ENCODE measurements at regions not wholly inside any gene's neighbourhood (a gene's known extent, or its start where the extent isn't known, plus 50 kb on each side); places are given as distances from the start of the nearest gene placed in this dataset.
A peak's percentile ranks its signal among the peaks of the same experiment; 100 is the strongest.

- no peak for DNase-seq
Measured at GRCh38 chr3:70554170-70554569, 241.7 kb upstream of the MDFIC2 start.

DNA sequence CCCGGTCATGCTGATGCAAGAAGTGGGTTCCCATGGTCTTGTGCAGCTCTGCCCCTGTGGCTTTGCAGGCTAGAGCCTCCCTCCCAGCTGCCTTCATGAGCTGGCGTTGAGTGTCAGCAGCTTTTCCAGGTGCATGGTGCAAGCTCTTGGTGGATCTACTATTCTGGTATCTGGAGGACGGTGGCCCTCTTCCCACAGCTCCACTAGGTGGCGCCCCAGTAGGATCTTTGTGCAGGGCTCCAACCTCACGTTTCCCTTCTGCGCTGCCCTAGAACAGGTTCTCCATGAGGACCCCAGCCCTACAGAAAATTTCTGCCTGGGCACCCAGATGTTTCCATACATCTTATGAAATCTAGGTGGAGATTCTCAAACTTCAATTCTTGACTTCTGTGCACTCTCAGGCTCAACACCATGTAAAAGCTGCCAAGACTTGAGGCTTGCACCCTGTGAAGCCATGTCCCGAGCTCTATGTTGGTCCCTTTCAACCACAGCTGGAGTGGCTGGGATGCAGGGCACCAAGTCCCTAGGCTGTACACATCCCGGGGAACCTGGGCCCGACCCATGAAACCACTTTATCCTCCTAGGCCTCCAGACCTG is 238.4 kb upstream of the MDFIC2 start:
- DNase-seq = peak; percentile 4

DNA sequence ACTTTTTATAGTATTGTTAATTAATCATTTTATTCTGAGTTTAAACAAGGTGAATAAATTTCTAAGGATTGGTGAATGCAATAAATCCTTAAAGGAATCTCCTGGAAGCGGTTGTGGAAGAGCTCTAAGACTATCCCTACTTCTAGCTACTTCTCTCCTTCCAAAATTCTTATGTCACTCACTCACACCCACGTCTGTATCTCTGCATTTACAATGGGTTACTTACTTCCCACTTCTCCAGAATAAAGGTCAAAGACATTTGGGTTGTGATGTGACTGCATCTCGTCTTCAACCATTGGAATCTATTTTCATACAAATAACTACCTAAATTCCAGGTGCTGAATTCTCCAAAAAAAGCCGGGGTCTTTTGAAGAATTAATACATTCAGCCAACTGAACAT is 234.2 kb upstream of the MDFIC2 start:
- DNase-seq = no peak

DNA sequence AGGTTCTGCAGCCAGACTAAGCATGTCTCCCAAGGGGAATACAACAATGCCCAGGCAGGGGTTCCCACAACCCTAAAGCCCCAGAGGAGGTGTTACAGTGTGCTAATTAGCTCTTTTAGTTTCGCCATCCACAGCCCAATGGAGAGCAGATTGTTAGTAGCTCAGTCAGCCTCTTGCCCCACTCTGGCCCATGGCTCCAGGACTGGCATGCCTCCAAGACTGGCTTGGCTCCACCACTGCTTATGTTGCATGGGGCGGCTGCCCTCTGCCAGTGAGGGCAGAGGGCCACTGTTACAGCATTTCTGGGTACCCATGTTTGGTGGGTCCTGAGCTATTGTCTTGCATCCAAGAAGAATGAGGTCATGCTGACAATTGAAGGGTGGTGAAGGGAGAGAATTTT is 231.1 kb upstream of the MDFIC2 start:
- no peak for DNase-seq

DNA sequence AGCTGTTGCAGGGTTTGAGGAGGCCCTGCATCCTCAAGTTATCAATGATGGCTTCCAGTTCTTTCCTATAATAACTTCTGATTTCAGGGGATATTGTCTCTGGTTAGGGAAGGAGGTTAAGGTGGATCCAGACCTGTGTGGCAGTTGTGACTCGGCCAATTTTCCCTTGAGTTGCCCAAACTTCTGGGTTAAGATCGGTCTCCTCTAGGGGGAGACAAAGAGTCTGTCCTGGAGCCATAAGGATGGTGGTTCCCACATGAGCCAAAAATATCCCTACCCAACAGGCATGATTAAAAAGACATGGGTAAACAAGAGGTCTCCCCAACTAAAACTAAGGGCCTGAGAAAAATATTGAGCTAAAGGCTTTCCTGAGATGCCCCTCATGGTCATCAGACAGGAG is 227.5 kb upstream of the MDFIC2 start:
- DNase-seq = no peak

DNA sequence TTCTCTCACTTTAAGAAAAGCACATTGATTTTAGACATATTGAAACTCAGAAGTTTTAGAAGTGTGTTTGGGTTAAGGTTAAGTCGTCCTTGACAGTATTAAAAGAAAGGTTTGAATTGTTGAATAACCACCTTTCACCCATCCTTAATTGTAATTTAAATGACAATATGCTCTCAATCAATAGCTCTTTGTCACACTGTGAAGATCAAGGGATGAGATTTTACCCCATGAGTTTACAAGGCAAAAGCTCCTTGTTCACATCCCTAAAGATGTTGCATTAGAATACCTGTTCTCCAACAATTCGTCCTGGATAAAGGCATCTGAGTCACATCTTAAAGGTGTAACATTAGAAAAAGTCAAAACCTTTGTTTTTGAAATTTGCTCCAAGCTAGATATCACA is 220.4 kb upstream of the MDFIC2 start:
- DNase-seq = no peak

GRCh38 chr3:70531838-70532489 is 219.5 kb upstream of the MDFIC2 start:
- no peak for DNase-seq

DNA sequence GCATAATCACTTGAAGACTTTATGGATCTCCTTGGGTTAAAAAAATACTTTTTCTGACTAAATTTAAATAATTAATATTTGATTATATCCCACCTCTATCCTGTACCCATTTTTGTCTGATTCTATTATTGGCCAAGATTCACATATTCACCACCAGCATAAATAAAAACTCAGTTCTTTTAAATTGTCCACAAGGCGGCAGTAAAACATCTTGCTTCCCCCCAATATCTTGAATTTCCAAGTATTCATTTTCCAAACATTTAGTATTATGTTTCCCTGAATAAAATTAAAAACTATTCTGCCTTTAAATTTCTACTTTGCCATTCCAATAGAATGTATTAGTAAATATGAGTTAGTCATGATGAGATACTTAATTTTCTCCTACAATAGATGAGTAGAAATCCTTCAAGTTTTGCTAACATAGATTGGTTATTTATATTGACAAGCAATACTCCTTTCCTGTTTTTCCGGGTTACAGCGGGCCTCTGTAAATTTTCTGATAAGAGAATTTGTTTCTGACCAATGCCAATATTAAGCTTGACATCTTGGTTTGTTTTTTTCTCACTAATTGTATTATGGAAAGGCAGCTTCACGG is 218.7 kb upstream of the MDFIC2 start:
- peak; percentile 13 for DNase-seq

DNA sequence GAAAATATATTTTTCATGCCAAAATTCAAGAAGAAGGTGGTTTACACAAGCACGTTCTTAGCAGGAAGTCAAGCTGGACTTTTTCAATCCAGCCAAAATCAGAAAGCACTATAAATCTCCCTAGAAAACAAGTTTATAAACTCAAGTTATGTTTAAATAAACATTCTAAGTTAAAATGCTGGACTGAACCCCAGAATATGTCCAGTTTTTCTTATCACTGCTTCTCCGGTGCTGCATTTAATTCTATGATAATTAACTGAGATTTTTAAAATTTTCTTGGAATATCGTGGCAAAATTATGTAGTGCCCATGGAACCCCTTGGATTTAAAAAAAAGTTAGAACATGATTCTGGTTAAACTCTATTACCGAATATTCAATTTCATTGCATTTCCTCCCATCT is 218.2 kb upstream of the MDFIC2 start:
- DNase-seq = no peak

- DNase-seq = no peak
Measured at GRCh38 chr3:70527026-70527425, 214.6 kb upstream of the MDFIC2 start.

- no peak for DNase-seq
Measured at GRCh38 chr3:70519913-70520659, 207.6 kb upstream of the MDFIC2 start.

DNA sequence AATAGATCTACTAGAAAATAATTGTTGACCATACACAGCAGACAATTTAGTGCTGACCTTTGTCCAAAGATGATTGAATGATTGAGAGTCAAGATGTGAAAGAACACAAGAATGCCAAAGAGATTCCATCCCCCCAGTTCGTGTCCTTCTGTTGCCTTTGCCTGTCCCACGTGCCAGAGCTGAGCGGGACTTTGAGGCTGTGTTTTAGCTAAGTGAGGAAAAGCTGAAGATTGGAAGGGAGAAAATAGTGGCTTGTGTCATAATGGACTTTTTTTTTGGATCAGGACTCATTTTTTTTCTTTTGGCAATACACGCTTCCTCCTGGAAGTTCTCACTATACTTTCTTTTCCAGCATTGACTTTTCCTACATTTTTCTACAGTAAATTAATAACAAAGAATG is 206.6 kb upstream of the MDFIC2 start:
- no peak for DNase-seq

GRCh38 chr3:70518356-70518755 is 205.9 kb upstream of the MDFIC2 start:
- no peak for DNase-seq

DNA sequence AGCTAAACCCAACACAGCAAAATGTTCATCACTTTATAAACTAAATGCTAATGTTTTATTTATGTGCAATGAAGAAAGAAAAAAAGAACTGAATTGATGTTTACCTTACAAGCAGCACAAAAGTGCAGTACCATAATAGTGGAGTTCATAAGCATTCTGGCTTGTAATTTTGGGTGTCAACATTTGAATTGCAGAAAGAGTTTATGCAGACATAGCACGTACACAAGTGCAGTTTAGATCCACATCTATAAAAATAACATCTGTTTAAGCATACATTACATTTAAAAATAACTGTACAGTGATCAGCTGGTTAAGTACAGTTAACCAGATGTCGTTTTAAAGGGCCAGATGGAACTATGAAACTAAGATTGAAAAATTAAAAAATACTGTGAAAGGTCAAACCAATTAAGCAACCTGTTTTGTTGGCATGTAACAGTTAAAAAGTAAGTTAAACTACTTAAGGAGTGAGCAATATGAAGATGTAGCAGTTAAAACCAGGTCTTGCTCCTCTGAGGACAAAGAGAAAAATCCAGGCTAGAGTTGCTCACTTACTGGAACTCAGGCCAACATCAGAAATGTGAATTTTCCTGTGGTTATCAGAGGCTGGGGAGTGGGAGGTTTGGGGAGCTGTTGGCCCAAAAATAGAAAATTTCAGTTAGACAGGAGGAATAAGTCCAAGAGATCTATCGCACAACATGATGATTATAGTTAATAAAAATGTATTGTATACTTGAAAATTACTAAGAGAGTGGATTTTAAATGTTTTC is 204.9 kb upstream of the MDFIC2 start:
- DNase-seq = no peak

GRCh38 chr3:70516076-70516475 is 203.6 kb upstream of the MDFIC2 start:
- DNase-seq = no peak

GRCh38 chr3:70507486-70507885 is 195.0 kb upstream of the MDFIC2 start:
- no peak for DNase-seq

DNA sequence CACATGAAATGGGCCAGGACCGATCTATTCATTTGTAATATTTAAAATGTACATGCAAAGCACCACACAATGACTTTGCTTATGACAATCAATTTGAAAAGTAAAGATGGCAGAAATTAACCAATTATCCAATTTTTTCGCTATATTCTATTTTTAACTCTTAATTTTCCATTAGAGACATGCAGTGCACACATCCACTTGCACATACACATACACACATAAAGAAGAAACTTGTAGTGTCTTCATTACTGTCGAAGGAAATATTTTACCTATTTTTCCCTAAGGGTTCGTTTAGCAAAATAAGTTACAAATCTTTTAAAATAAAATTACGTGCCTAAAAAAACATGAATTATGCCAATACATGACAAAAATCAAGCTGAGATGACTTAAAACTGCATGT is 194.3 kb upstream of the MDFIC2 start:
- no peak for DNase-seq

- no peak for DNase-seq
Measured at GRCh38 chr3:70501561-70501960, 189.1 kb upstream of the MDFIC2 start.

DNA sequence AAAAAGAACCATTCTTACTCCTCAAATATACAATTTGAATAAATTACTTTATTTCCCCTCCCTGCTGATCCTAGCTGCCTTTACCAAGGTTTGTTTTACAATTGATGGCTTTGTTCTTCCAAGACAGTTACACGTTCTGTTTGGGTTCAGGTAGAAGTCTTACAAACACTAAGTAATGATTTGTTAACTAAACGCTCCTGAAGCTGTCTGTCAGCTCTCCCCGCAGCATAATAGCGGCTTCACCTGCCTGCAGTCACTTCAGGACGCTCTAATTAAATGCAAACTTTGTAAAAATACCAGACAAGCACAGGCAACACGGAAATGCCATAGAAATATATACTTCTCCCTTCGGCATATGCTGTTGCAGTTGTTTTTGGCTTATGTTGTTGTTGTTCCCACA is 176.4 kb upstream of the MDFIC2 start:
- no peak for DNase-seq

- DNase-seq = no peak
Measured at GRCh38 chr3:70488131-70488530, 175.7 kb upstream of the MDFIC2 start.

- no peak for DNase-seq
Measured at GRCh38 chr3:70486414-70487017, 174.1 kb upstream of the MDFIC2 start.

- DNase-seq = no peak
Measured at GRCh38 chr3:70476174-70476573, 163.7 kb upstream of the MDFIC2 start.

Measured in NCI-H1105 treated with DMSO at 0.1 percent for 48 hours (cell line).